ENCODE measurements at regions not wholly inside any gene's neighbourhood (a gene's known extent, or its start where the extent isn't known, plus 50 kb on each side); places are given as distances from the start of the nearest gene placed in this dataset.
A peak's percentile ranks its signal among the peaks of the same experiment; 100 is the strongest.
"Not testable (repeated sequence)": the region's sequence is repeated elsewhere in the genome, so short reads cannot be mapped to it uniquely, and the experiment has no call there.

GRCh38 chr14:101616202-101616601 is 54.9 kb downstream of the DIO3 start:
- intact Hi-C loops (cut with DNase I), result no loop called here
- DNase-seq (no peak), ATAC-seq (no peak)

GRCh38 chr14:101619484-101619883 is 58.2 kb downstream of the DIO3 start:
- intact Hi-C loops (cut with DNase I), result no loop called here
- ATAC-seq, result no peak
- no peak for DNase-seq

GRCh38 chr14:101620031-101620788 is 58.9 kb downstream of the DIO3 start:
- ATAC-seq, result no peak

GRCh38 chr14:101620821-101621785 is 59.8 kb downstream of the DIO3 start:
- ATAC-seq, result no peak
- DNase-seq, result no peak
- intact Hi-C loops (cut with DNase I), result no loop called here

More at GRCh38 chr14:101620031-101620788, 58.9 kb downstream of the DIO3 start:
- no peak for DNase-seq
- intact Hi-C loops (cut with DNase I), result no loop called here

- intact Hi-C loops (cut with DNase I), result no loop called here
- ATAC-seq (no peak), DNase-seq (no peak)
Observed at GRCh38 chr14:101622251-101623076, 61.2 kb downstream of the DIO3 start.

DNA sequence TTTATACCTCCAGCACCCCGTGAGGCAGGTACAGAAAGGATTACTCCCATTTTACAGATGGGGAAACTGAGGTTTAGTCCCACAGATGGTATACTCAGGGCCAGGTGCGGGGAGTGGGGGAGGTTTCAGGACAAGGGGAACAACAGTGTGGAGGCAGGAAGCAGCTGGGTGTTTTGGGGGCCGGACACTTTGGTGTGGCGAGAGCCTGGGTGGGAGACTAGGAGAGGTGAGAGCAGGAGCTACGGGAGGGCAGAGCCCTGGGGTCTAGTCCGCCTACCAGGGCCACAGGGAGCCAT is 61.7 kb downstream of the DIO3 start:
- intact Hi-C loops (cut with DNase I), result no loop called here
- DNase-seq (no peak), ATAC-seq (no peak)

- no peak for ATAC-seq
- no peak for DNase-seq
- intact Hi-C loops (cut with DNase I), result no loop called here
Observed at GRCh38 chr14:101623685-101624444, 62.6 kb downstream of the DIO3 start.

DNA sequence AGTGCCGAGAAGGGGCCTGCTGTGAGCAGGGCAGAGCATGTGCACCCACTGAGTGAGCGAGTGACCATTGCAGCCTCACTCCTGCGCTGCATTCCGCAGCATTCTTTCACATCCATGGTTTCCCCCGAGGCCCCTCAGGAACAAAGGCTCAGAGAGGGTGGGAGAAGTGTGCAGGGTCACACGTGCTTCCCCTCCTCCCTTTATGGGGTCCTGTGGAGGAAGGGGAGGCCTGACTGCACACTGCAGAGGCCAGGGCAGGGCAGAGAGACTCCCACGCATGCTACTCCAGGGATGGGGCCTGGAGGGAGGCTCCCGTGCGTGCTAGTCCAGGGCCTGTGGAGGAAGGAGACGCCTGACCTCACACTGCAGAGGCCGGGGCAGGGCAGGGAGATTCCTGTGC is 63.2 kb downstream of the DIO3 start:
- intact Hi-C loops (cut with DNase I), result no loop called here
- DNase-seq (no peak), ATAC-seq (no peak)

GRCh38 chr14:101625336-101626097 is 64.2 kb downstream of the DIO3 start:
- no peak for DNase-seq
- ATAC-seq, result no peak
- intact Hi-C loops (cut with DNase I), result loop anchor here (2.0 to 5.0 kb wide), 3 partner anchors 963 to 1243 kb away; no protein-coding TSS in a partner anchor

- intact Hi-C loops (cut with DNase I), result loop anchor here (2.0 to 5.0 kb wide), 3 partner anchors 964 to 1244 kb away; no protein-coding TSS in a partner anchor
- ATAC-seq (no peak), DNase-seq (no peak)
Observed at GRCh38 chr14:101626331-101626730, 65.0 kb downstream of the DIO3 start.

DNA sequence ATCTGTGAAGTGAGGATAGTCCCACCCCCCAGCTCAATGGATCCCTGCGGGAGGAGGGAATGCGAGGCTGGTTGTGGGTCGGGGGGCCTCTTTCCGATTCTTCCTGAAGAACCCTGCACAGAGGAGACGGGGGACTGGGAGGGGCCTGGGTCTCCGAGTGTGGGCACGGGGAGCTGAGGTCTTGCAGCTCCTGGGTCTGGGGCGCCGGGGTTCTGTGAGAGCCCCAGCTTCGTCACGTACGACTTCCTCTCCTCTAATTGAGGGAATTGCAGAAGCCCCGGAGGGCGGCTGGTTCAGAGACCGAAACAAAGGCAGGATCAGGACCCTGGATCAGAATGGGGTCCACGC is 66.6 kb downstream of the DIO3 start:
- DNase-seq, result no peak
- ATAC-seq, result no peak
- intact Hi-C loops (cut with DNase I), result loop anchor here (2.0 to 5.0 kb wide), 3 partner anchors 966 to 1246 kb away; no protein-coding TSS in a partner anchor

DNA sequence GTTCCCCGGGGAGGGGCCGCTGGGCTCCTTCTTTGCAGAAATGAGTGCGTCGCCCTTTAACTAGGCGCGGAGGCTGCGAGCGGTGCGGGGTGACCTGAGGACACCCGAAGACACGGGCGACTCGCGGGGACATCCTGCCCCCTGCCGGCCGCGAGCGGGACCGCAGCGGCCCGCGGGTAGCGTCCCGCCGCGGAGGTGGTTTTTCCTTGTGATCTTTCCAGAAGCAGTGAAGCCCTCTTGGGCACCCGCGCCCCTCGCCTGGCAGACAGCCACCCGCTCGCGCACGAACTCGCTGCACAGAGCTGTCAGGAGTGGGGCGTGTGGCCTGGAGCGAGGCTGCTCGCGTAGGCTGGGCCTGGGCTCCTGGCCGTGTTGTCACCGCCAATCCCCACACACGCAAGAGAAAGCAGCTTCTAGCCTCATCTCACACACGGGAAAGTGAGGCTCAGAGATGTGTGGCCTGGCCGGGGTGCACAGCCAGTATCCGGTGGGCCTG is 67.2 kb downstream of the DIO3 start:
- intact Hi-C loops (cut with DNase I), result loop anchor here (5.0 kb wide), 2 partner anchors 966 to 1246 kb away; no protein-coding TSS in a partner anchor
- ATAC-seq, result peak; percentile 92 to 93
- DNase-seq, result peak; percentile 81

DNA sequence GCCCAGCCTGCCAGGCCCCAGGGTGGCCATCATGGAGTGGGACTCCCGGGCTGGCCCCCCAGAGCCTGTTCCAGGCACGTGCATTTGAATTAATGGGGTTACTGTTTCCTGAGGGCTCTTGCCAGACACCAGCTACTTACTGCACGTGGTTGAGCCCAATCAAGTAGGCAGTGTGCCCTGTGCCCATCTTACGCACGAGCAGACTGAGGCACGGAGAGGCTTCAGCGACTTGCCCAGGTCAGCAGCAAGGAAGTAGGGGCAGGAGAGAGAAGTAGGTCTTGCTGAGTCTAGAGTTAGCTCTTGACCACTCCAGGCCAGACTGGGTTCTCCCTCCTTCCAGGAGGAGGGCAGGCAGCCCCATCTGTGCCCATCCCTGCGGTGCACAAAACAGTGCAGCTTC is 67.7 kb downstream of the DIO3 start:
- intact Hi-C loops (cut with DNase I), result loop anchor here (5.0 kb wide), 2 partner anchors 967 to 1247 kb away; no protein-coding TSS in a partner anchor
- ATAC-seq (peak in 1 of 2 donors; percentile 5), DNase-seq (no peak)

GRCh38 chr14:101630056-101630965 is 69.0 kb downstream of the DIO3 start:
- intact Hi-C loops (cut with DNase I), result no loop called here
- DNase-seq, result no peak
- ATAC-seq, result no peak

DNA sequence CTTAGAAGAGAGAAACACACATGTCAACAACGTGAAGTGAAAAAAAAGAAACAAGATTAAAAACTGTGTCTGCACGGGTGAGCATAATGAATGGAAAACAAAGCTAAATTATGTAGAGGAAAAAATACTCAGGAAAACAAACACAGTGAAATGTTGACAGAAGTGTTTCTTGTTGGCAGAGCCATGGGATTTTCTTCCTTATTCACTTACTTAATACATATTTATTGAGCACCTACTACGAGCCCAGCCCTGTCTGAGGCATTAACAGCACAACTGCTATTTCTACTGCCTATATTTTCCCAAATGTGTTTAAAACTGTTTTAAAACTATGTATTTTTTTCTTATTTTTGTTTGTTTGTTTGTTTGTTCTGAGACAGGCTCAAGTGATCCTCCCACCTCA is 69.9 kb downstream of the DIO3 start:
- no peak for DNase-seq
- intact Hi-C loops (cut with DNase I), result no loop called here
- ATAC-seq, result no peak

DNA sequence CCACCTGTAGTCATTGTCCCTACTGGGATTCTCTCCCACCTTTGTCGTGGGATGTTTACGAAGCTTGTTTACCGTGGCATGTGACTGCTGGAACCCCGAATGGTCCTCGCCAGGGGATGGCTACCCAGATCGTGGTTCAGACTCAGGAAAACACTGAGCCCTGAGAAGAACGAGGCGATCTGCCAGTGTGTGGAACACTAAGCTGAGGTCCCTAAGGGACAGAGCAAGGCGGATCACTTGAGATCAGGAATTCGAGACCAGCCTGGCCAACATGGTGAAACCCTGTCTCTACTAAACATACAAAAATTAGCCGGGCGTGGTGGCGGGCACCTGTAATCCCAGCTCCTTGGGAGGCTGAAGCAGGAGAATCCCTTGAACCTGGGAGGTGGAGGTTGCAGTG is 70.7 kb downstream of the DIO3 start:
- DNase-seq; ATAC-seq; intact Hi-C loops (cut with DNase I): not testable (repeated sequence)

- DNase-seq, result no peak
- intact Hi-C loops (cut with DNase I), result no loop called here
- ATAC-seq, result no peak
Observed at GRCh38 chr14:101632520-101632919, 71.2 kb downstream of the DIO3 start.

Data from left cardiac atrium (tissue), 4 donors.